Activated CD8-positive, alpha-beta memory T cell treated with anti-CD3 and anti-CD28 coated beads for 4 hours (primary cell): ENCODE measurements at regions not wholly inside any gene's neighbourhood (a gene's known extent, or its start where the extent isn't known, plus 50 kb on each side); places are given as distances from the start of the nearest gene placed in this dataset.

Experiments
- DNase-seq, 2 donors: peaks; one replicate each; pipeline ENCODE4 v3.0.0-alpha.2; 2020; ENCODE audit warnings: low read depth in 2 of 2

DNA sequence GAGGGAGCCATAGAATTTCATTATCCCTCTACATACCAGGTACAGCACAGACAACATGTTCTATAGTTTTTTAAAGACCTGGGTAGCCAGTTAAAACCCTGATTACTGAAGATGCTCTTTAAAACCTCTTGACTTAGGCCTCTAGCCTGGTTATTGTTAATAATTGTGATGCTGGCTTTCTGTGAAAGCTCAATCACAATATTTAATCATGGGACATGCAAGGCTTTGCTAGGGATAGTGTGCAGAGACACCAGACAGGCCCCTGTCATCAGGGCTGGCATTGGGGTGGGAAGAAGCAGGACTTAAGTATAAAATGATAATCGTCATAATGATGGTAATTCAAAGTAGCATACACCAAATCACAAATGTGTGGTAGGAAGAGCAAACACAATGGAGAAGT, 274.4 kb downstream of the PTBP2 start:
- DNase-seq: no peak

DNA sequence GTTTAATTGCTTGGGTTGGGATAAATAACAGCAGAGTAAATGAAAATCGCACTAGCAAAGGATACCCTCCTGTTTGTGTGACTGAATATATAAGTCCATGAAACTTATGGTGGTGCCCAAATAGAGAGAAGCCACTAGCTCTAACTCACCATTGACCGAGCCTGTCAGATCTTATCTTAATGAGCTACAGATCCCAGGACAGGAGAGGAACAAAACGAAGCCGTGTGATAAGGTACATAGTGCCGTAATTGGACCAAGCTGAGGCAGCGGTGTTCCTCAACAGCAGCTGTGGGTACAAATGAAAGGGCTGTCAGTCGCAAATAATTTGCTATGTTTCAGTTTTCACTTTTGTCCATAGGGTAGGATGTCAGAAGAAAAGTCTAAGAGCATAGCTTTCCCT, 276.1 kb downstream of the PTBP2 start:
- no peak for DNase-seq

DNA sequence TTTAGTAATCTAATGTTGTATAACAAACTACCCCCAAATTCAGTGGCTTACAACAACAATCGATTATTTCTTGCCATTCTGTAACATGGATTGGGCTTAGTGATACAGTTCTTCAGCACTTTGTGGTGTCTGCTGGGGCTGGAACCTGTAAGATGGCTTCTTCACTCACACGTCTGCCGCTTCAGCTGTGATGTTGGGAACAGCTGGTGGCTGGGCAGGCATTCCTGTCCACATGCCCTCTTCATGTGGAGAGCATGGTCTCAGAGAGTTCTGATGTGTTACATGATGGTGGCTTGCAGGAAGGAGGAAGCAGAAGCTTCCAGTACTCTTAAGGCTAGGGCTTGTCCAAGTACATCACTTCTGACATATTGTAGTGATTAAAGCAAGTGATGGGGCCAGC, 276.9 kb downstream of the PTBP2 start:
- no peak for DNase-seq

DNA sequence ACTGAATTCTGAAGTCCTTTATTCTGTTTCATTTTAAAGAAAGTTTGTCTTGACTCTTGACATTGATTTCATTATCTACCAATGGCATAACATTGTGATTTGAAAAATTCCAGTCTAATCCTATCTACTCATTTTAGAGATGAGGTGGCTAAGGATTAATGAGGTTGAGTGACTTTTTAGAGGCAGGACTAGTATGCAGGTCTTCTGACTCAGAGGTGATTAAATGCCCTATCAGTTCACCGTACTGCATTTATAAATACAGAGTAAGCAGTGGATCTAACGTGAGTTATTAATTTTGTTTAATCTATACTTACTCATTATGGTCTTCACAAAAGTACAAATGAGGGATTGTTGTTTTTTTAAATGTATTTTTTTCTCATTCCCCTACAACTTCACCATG, 277.6 kb downstream of the PTBP2 start:
- DNase-seq: no peak

DNA sequence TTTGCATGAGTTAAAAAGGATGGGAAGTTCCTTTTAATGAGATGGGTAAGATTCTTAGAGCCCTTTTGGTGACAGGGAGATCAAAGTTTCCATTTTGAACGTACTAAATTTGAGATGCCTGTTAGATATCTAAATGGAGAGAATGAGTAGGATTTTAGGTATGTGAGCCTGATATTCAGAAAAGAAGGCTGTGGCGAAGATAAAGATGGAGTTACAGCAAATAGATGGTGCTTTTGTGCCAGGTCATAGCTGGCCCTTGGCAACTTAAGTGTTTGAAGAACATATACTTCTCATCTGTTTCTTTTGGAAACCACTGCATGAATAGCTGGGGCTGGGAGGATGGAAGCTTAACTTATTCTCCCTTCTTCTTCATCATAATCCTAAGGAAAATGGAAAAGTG, 282.5 kb downstream of the PTBP2 start:
- DNase-seq: no peak

DNA sequence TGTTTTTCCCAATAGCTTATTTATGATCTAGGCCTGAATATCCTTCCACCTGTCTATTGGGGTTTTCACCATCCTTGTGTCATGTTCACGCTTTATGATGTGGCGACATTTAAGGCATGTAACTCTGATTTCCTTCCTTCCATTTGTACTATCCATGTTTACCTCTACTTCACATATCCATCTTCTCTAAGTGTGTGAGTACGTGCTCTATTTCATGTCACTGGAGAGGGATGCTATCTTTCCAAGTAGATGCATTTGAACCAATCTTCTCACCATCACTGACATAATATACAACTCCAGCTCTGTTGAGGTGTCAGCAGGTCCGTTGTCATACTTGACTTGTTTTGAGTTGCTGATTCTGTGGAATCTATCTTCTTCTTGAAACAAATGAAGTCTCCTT, 283.2 kb downstream of the PTBP2 start:
- DNase-seq: no peak

DNA sequence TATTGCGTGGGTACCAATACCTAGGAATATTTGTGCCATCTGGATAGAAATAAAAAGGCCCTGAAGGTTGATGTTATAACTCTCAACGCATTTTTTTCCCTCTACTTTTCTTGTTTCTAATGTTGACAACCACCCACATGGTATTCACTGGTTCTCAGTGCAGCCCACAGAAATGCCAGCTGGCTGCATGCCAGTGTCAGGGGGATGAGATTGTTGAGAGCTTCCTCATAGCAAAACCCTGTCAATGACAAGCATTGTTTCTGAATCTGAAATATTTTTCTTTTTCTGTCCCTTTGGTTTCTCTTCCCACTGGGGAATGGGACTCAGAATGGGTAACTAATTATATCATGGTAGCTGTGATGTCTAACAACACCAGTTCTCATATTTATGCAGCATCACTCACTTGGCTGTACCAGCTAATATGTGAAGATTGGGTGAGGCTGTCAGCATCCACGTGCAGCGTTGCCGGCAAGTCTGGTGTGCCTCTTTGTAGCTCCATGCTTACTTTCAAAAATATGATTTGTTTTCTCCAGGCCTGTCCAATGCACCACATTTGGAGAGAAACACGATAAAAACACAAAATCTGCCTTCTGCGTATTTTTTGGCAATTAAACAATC, 284.6 kb downstream of the PTBP2 start:
- no peak for DNase-seq

DNA sequence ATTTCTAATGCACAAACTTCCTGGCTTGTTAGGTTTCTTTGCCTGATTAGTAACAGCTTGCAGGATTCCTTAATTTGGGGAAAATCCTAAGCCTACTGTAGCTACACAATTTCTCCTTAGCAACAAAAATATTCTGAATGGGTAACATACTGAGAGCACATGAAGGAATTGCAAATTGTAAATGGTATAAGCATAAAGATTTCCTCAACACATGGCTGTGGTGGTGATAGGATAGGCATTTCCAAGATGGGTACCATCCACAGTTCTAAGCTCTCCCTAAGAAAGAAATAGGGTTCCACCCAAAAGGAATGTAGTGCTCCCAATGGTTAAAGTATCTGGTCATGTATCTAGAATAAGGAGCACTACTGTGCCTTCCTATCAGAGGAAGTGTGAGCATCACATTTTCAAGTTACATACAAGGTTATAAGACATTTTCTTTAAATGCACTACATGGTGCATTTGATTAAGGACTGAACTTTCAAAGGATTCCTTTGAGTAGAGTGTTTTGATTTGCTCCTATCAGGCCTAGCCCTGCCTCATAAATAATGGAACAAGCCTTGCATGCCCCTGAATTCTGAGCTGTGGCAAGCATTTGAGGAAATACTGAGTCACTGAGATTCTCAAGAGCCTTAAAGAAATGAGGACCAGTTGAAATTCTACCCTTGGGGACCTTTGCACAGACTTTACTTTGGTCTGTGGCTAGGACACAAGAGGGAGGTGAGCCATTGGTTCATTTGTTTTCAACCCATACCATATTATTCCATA, 286.4 kb downstream of the PTBP2 start:
- DNase-seq: no peak

DNA sequence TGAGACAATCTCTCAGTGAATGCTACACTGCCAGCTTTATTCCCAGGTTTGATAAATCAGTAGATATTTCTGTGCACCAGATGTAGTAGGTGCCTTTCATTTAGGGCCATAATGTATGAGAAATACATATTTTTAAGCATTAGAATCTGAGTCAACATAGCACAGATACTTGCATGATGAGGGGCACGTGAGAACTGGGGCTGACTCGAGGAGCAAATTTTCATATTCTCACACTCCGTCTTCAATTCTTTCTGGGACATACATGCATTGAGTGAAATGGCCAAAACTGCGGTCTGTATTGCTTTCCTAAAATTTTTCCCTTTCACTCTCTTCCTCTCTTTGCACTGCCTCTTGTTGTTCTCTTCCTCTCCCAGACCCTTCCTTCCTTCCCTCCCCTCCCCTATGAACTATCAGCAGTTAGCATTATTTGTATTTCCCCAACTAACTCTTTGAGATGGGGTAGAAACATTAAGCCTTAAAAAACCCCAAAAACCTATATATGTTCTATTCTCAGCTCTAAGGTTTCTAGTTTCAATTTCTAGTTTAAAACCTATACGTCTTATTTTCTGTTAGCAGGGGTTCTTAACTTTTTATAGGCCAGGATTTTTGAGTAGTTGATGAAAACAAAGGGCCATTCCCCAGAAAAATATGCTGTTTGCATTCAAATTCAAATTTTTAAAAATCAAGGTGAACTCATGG, 289.1 kb downstream of the PTBP2 start:
- DNase-seq: no peak

DNA sequence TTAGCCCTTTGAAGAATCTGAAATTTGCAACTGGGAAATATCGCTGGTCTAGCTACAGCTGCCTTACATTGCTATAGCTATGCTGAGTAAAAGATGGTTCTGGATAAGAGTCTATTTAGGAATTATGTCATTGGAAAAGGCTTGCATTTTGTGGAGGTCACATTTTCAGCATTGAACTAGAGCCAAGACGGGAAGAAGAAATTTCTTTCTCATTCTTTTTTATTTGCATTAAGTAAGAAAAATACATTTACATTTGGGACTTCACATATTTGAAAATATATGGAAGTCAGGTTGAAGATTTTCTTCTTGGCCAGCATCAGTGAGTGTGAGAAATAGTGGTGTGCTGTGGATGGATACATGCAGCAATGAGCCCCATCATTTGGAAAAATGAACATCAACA, 291.6 kb downstream of the PTBP2 start:
- DNase-seq: no peak

DNA sequence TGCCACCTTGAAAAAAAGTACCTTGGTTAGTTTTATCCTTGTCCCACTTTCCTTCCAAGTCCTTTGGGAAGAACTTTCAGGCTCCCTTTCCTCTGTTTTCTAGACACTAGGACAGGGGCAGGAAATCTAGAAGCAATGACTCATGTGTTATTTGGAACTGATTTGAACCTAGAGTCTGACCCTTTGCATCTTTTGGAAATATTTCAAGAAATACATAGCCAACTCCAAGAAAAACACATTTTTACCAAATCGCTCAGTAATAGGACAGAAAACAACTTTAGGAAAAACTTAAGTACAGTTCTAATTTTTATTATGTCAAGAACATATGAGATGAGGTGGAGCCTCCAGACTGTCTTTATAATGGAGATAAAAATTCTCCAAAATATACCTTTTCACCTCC, 292.4 kb downstream of the PTBP2 start:
- no peak for DNase-seq

DNA sequence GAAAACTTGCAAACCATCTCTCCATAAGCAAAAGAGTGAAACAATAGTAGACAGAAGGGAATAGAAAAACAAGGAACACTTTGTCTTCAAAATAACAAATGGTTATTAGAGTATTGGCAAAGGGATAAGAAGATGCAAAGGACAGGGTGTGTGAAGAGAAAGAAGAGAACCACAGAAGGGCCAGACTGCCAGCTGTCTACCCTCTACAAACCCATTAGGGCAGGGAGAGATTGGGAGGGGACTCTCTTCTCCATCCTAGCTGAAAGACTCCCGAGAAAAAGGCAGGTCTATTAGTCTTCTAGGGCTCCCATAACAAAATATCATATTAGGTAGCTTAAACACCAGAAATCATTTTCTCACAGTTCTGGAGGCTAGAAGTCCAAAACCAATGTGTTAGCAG, 292.8 kb downstream of the PTBP2 start:
- DNase-seq: no peak

DNA sequence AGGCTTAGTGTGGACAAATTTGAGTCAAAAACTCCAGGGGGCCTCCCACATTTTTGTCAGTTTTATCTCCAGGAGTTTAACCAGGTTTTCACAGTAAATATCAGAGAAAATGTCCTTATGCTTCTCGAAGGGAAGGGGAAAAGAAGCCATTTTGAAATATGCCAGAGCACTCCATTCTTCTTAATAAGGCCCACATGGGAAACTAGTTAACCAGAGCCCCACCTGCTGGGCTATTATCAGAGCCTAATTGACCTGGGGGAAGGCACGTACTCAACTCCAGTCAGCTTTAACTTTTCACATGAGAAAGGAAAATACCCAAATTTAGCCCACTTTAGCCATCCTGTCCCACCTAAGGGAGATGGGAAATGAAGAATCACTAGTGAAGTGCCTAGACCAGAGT, 296.3 kb downstream of the PTBP2 start:
- DNase-seq: no peak
